ENCODE measurements at regions not wholly inside any gene's neighbourhood (a gene's known extent, or its start where the extent isn't known, plus 50 kb on each side); places are given as distances from the start of the nearest gene placed in this dataset.
"Not testable (repeated sequence)": the region's sequence is repeated elsewhere in the genome, so short reads cannot be mapped to it uniquely, and the experiment has no call there.

DNA sequence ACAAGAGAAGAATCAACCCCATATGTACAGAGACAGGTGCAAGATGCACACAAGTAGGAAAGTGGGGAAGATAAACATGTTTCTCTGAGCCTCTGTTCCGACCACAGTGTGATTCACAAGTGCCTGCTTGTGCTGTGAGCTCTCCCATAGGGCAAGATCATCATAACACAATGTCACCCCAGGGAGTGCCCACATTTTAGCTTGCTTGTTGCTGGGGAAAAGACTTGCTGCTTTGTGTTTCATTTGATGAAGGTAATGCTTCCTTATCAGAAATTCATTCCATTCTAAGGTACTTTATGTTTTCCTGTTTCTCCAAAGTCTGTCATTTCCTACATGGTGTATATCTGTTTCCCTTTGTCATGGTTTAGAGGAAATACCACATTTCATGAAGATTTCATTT is 304.5 kb upstream of the DIPK2B start:
- DNase-seq (ENCODE audit: low read depth) = peak; percentile 88

DNA sequence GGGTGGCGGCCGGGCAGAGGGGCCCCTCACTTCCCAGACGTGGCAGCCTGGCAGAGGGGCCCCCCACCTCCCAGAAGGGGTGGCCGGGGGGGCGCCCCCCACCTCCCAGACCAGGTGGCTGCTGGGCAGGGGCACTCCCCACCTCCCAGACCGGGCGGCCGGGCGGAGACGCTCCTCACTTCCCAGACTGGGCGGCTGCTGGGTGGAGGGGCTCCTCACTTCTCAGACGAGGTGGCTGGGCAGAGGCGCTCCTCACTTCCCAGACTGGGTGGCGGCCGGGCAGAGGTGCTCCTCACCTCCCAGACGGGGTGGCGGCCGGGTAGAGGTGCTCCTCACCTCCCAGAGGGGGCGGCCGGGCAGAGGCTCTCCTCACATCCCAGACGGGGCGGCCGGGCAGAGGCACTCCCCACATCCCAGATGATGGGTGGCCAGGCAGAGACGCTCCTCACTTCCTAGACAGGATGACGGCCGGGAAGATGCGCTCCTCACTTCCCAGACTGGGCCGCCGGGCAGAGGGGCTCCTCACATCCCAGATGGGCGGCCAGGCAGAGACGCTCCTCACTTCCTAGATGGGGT is 303.2 kb upstream of the DIPK2B start:
- DNase-seq (ENCODE audit: low read depth) = not testable (repeated sequence)

DNA sequence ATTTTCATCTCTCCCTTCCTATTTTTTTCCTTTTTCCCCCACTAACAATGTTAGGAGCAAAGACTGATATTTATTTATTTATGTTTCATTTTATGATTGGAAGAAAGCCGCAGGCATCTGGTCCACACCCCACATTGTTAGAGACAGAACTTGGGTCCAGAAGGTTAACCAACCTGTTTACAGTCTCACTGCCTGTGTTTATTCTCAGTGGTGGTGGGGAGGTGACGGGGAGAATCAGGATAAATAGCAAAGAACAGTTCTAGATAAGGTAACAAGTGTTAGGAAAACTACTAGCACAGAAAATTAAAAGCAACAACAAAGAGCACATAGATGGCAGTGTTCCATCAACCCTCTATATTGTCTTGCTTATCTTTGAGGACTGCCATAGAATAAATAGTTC is 301.7 kb upstream of the DIPK2B start:
- peak; percentile 68 for DNase-seq (ENCODE audit: low read depth)

DNA sequence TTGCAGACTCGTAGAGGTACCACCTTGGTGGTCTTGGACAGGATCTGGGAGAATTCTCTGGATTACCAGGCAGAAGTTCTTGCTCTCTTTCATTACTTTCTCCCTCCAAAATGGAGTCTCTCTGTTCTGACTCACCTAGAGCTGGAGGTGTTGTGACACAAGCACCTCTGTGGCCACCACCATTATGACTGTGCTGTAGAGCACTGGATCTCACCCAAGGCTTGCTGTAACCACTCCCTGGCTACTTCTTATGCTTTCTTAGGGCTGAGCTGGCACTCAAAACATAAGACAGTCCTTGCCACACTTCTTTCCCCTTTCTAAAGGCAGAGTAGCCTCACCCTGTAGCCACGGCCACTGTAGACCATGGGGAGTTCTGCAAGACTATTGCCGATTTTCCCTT is 296.6 kb upstream of the DIPK2B start:
- peak; percentile 92 for DNase-seq (ENCODE audit: low read depth)

DNA sequence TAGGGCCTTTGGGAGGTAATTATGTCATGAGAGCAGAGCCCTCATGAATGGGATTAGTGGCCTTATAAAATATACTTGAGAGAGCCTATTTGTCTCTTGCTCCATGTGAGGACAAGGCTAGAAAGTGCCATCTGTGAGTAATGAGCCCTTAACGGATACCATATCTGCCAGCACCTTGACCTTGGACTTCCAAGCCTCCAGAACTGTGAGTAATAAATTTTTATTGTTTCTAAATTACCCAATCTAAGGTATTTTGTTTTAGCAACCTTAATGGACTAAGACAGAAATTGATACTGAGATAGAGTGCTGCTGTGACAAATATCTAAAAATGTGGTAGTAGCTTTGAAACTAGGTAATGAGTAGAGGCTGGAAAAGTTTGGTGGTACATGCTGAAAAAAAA is 285.0 kb upstream of the DIPK2B start:
- DNase-seq (ENCODE audit: low read depth) = peak; percentile 87

DNA sequence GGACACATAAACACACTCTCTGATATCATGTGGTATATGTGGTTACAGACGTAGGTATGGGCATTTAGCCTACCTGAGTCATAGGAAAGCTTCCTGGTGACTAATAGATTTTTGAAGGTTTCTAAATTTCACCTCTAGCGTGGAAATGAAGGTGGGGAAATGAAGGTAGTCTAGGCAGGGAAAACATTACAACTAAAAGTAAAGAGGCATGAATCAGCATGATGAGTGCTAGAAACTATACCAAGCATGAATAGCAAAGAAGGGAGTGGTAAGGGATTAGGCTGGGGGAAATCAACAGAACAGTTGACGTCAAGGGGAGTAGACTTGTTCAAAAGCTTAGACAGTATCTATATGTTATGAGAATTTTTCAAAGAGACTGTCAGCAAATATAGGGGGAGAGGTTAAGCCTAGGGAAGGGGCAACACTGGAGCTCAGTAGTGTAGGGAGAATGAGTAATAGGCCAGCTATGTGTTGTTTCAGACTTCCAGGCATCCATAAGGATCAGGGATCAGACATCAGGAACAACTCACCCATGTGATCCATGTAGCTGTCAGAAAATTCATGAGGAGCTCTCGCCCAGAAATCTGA is 279.3 kb upstream of the DIPK2B start:
- peak; percentile 95 for DNase-seq (ENCODE audit: low read depth)

DNA sequence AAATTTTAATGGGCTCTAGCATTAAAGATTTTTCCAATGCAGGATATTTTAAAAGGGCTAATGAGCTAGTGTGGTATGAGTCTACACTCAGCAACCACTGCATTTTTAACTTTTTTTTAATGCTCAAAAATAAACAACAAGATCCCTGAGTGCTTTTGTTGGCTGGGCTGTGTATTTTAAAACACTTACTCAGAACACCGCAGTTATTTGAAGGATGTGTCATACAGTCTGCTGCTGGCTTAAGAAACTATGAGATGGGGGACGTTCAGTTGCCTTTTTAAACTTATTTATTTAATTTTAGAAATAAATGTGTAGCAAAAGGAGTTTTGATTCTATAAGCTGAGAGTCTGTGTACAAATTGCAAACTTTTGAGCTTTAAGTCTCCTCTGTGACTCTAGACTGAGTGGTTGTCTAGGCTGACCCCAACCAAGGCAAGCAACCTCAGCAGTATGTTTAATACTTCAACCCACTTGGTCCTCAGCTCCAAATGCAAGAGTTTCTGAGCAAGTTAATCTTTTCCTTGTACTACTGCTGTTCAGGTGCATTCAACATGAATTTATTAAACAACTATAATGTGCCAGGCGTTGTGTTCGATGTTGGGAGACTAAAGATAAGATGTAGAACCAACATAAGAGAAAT is 278.6 kb upstream of the DIPK2B start:
- DNase-seq (ENCODE audit: low read depth) = peak; percentile 93

DNA sequence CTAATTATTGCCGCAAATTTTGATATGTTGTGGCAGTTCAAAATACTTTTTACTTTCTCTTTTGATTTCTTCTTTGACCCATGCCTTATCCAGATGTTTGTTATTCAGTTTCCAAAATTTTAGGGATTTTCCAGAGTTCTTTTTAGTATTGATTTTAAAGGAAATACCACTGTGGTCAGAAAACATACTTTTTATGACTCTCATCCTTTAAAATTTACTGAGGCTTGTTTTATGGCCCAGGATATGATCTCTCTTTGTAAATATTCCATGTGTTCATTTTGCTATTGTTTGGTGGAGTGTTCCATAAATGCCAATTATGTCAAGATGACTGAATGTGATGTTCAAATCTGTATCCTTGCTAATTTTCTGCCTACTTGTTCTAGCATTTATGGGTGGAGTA is 272.3 kb upstream of the DIPK2B start:
- DNase-seq (ENCODE audit: low read depth) = peak; percentile 67

DNA sequence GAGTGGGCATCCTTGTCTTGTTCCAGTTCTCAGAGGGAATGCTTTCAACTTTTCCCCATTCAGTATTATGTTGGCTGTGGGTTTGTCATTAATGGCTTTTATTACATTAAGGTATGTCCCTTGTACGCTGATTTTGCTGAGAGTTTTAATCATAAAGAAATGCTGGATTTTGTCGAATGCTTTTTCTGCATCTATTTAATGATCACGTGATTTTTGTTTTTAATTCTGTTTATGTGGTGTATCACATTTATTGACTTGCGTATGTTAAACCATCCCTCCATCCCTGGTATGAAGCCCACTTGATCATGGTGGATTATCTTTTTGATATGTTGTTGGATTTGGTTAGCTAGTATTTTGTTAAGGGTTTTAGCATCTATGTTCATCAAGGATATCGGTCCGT is 266.9 kb upstream of the DIPK2B start:
- DNase-seq (ENCODE audit: low read depth) = not testable (repeated sequence)

DNA sequence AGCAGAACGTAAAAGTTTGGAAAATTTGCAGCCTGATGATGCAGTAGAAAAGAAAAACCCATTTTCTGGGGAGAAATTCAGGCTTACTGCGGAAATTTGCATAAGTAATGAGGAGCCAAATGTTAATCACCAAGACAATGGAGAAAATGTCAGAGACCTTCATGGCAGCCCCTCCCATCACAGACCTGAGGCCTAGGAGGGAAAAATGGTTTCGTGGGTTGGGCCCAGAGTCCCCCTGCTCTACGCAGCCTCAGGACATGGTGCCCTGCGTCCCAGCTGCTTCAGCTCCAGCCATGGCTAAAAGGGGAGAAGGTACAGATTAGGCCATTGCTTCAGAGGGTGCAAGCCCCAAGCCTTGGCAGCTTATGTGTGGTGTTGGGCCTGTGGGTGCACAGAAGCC is 255.1 kb upstream of the DIPK2B start:
- DNase-seq (ENCODE audit: low read depth) = not testable (repeated sequence)

DNA sequence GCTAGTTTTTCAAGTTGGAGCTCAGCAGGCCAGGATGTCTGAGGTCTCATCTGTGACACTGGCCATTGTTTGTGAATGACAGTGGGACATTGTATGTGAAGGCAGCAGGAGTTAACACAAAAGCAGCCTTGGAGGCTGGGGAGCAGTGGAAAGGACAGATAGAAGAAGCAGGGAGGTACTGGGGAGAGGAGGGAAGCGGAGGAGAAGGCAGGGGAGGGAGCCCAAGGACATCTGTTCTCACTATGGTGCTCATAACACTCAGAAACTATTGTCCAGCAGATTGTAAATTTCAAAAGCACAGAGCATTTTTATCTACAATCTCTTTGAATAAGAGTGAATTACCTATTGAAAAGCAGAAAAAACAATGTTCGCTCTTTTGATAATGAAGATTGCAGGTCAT is 253.6 kb upstream of the DIPK2B start:
- DNase-seq (ENCODE audit: low read depth) = no peak

DNA sequence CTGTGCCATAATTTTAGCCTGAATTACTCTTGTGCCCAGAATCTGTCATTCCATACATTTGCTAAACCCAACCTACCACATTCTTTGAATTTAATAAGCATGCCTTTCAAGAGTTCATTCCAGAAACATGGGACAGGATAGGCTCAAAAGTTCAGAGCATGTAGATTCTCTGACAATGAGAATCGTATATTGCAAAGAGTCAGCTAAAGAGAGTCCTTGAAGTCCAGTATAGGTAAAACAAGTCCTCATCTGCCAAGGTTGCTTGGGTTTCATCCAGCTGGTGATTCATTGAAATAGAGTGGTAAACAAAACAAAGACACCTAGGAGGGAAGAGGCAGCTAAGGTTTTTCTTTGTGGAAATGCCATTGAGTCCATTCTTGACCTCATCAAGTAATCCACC is 249.3 kb upstream of the DIPK2B start:
- DNase-seq (ENCODE audit: low read depth) = peak; percentile 87

DNA sequence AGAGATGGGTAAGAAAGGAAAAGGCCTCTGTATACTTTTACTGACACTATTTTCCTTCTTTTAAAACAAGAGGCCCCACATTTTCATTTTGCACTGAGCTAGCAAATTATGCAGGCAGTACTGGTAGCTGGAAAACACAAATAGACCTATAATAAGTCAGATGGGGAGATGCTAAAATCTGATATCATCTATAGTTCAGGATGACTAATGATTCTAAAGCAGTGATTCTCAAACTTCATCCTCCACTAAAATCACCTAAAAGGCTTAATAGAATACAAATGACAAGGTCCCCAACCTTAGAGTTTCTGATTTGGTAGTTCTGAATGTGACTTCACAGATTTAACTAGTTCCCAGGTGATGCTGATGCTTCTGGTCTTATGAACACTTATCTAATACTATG is 247.3 kb upstream of the DIPK2B start:
- DNase-seq (ENCODE audit: low read depth) = no peak

DNA sequence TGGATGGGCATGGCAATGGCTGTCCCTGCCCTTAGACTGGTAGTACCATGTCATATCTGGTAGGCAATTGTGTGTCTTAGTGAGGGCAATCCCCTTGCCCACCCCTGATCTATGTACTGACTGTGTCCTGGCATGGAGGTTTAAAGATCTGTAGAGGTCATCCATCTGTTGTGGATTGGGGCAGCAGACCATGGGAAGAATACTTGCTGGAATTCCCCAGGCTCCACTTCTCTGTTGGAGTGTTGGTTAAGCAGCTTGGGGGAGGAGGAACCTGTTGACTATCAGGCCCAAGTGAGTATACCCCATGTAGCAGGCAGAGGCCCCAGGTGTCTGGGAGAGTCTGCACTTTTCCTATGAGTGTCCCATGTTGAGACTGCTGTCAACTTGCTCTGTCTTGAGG is 246.7 kb upstream of the DIPK2B start:
- DNase-seq (ENCODE audit: low read depth) = no peak

DNA sequence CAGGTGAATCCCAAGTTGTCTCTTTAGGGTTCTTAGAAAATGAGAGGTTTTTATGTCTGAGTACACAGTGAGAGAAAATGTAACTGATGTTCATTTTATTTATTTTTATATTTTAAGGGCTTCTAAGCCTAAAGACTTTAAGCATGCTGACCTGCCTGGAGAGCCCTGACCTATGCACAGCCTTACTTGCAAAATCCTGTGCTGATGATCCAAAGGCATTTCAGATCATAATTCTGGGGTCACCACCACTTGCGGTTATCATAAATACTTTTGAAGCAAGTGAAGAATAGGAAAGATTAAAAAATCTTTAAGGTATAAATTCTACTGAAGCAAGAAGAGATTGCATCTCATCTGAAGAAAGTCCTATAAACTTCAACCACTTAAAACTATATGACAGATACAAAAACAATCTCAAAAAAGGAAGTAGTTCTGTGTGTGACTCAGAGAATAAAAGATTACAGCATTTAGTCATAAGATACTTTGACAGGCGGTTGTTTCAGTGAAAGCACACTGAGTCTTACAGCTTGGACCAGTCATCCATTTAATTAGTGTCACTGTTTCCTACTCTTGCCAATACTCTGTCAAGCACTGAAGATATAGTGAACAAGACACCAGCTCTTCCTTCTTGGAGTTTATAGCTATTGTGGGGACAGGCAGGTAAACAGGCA is 245.2 kb upstream of the DIPK2B start:
- DNase-seq (ENCODE audit: low read depth) = peak; percentile 94

DNA sequence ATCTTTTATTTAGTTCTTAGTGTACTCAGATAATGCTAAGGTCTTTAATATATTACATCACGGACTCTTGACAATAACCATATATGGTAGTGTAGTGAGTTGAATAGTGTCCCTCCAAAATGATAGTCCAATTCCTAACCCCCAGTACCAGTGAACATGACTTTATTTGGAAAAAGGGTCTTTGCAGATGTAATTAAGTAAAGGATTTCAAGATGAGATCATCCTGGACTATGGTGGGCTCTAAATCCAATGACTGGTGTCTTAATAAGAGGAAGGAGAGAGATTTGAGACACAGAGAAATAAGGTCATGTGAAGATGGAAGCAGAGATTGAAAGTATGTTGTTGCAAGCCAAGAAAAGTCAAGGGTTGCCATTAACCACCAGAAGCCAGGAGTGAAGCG is 236.5 kb upstream of the DIPK2B start:
- no peak for DNase-seq (ENCODE audit: low read depth)

DNA sequence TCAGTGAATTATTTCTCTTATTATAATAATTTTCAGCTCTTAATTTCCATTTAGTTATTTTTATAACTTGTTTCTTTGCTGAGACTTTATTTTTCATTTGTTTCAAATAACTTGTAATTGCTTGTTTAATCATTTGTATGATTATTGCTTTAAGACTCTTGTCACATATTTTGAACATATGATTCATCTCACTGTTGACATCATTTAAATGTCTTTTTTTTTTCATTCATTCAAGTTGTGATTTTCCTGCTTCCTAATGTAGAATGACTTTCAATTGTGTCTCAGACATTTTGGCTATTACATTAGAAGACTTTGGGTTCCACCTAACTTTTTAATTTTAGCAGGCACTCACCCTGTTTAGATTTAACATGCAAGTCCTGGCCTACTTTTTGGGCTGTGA is 234.8 kb upstream of the DIPK2B start:
- DNase-seq (ENCODE audit: low read depth) = no peak

DNA sequence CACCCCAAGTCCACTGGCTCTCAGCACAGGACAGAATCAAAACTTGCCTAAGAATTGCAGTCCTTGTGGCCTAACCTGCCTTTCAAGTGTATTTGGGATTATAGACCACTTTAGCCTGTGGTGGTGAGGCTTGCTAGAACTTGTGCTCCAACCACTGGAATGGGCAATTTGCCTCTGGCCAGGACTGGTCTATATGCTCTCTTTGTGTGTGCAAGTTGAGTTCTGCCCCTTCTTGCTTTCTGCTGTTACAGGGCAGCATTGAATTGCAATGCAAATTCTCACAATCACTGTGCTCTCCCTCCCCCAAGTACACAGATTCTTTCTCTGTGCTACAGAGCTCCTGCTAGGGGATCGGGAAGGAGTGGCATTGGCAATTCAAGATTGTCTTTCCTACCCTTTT is 233.6 kb upstream of the DIPK2B start:
- no peak for DNase-seq (ENCODE audit: low read depth)

DNA sequence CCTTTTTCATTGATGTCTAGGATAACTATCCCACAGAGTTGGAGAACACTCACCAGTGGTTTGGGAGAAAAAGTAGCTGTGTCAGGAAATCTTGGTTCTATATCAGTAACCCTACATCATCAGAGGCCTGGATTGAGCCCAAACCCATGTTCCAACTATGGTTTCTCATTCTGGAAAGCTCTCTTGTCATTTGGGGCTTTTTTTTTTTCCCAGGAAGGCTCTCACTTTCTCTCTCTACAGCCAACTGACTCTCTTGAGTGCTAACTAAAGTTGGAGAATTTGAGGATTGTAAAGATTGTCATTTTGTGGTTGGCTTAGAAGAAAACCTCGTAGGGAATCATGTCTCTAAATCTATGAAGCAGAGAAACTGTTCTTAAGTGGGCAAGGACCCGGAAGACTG is 228.2 kb upstream of the DIPK2B start:
- peak; percentile 54 for DNase-seq (ENCODE audit: low read depth)

DNA sequence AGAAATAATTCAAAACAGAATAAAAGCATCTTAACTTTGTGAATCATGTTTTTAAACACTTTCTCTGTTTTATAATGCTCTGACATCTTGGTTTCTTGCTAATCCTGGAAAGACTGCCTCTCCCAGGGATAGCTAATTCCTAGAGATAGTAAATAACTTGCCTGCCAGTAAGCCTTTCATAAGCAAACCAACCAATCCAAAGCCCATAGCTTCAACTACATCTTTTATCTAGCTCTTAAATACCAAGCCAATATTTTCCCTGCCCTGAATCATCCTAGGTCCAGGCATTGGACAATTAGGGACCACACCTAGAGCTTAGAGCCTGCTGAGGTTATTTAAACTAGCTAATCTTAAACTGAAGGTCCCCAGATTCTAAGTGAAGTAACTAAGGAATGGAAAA is 223.7 kb upstream of the DIPK2B start:
- no peak for DNase-seq (ENCODE audit: low read depth)

DNA sequence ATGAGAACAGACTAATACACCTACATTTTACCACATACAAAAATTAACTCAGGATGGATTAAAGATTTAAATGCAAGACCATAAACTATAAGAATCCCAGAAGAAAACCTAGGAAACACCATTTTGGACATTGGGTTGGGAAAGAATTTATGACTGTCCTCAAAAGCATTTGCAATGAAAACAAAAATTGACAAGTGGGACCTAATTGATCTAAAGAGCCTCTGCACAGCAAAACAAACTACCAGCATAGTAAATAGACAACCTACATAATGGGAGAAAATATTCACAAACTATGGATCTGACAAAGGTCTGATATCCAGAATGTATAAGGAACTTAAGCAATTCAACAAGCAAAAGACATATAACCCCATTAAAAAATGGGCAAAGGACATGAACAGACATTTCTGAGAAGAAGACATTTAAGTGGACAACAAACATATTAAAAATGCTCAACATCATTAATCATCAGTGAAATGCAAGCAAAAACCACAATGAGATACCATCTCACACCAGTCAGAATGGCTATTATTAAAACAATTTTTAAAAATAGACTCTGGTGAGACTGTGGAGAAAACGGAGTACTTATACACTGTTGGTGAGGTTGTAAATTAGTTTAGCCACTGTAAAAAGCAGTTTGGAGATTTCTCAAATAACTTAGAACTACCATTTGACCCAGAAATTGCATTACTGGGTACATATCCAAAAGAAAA is 221.7 kb upstream of the DIPK2B start:
- peak; percentile 82 for DNase-seq (ENCODE audit: low read depth)

DNA sequence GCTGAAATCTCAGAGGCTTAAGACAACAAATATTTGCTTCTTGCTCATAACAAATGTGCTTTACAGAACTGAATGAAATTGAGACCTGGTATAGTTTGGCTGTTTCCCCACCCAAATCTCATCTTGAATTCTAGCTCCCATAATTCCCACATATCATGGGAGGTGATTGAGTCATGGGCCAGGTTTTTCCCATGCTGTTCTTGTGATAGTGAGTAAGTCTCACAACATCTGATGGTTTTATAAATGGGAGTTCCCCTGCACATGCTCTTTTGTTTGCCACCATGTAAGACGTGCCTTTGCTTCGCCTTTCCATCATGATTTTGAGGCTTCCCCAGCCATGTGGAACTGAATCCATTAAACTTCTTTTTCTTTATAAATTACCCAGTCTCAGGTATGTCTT is 221.1 kb upstream of the DIPK2B start:
- DNase-seq (ENCODE audit: low read depth) = peak; percentile 43

DNA sequence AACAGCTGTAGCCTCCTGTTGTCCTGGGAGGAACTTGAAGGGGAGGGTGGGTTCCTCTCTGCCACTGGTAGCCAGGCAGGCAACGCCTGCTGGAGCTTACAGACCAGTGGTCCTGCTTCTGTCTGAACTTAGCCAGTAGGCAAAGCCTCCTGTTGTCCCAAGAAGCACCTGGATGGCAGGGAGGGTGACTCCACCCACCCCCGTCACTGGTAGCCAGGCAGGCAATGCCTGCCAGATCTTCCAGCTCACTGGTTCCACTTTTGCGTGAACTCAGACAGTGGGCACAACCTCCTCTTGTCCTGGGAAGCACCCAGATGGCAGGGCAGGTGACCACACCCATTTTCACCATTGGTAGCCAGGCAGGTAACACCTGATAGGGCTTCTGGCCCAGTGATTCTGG is 203.5 kb upstream of the DIPK2B start:
- DNase-seq (ENCODE audit: low read depth) = no peak
